ENCODE measurements at regions not wholly inside any gene's neighbourhood (a gene's known extent, or its start where the extent isn't known, plus 50 kb on each side); places are given as distances from the start of the nearest gene placed in this dataset.
"Not testable (repeated sequence)": the region's sequence is repeated elsewhere in the genome, so short reads cannot be mapped to it uniquely, and the experiment has no call there.

- no peak for DNase-seq
Observed at GRCh38 chr16:86077243-86077940, 178.4 kb downstream of the IRF8 start.

DNA sequence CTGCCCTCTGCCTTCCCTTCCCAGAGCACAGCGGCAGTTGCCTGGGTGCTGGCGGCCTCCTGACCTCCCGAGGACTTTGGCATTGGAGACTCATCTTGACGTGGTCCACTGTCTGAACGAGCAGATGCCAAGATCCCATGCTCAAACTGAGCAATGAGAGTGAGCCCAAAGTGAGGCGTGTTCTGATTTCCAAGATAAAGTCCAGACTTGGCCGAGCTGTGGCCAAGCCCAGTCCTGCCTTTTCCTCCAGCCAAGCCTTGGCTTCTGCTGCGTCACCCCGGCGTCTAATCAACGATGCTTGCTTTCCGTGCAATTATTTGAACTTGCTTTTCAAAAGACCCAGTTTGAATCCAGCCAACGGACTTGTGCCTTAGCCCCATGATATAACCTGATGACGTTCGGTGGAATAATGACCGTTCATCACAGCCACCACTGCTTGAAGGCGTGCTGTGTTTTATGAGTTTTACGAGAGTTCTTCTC lies 179.2 kb downstream of the IRF8 start:
- DNase-seq: no peak

DNA sequence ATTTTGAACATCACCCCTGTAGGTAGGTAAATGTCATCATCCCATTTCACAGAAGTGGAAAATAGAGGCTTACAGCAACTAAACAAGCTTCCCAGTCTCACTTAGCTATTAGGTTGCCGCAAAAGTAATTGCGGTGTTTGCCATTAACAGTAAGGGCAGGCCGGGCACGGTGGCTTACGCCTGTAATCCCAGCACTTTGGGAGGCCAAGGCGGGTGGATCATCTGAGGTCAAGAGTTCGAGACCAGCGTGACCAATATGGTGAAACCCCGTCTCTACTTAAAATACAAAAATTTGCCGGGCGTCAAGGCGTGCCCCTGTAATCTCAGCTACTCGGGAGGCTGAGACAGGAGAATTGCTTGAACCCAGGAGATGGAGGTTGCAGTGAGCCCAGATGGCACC lies 179.7 kb downstream of the IRF8 start:
- not testable (repeated sequence) for DNase-seq

DNA sequence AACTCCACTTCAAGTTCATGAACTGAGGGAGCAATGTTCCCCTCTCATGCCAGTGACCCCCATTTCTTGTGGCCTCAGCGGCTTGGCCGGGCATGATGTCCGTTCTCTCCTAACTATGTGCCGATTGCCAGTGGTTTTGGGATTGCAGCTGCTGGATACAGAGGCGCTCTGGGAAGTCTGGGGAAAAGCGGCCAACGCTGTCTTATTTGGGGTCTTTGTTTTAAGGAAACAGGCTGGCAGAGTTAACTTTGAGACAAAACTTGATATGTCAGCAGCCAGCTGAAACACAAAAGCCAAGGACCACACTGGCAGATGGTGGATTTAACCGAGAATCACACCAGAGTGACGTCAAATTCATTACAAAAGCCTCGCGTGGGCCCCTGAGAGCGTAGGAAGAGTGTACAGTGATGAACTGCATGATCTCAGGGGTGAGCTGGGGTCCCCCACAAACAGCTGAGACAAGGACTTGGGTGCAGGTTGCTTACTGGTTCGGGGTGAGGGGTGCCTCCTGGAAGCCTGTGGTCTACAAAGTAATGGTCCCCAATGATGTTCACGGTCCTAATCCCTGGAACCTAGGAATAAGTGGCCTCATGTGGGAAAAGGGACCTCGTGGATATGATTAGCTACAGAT lies 180.4 kb downstream of the IRF8 start:
- DNase-seq: no peak

DNA sequence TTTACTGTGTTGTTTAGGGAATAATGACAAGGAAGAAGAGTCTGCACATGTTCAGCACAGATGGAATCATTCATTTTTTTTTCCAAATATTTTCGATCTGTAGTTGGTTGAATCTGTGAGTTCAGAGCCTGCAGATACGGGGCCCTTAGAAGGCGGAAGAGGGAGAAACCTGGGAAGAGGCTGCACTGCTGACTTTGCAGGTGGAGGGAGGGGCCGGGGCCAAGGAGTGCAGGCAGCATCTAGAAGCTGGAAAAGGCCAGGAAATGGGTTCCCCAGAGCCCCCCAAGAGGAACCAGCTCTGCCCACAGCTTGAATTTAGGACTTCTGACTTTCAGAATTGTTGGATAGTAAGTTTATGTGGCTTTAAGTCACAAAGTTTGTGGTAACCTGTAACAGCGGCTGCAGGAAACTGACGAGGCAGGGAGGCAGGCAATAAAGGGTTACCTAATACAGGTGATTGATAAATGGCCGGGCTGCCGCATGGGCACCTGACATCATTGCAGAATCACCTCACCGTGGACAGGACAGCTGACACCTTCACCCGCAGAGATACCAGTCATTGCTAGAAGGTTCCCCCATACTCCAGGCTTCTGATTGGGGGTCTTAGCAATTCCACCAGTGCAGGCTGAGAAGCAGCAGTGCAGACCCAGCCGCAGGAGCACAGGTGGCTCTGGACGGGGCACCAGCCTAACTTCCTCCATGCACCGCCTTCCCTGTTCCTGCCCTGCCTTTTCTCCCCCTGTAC lies 181.3 kb downstream of the IRF8 start:
- DNase-seq: no peak

- no peak for DNase-seq
Observed at GRCh38 chr16:86080982-86081381, 182.0 kb downstream of the IRF8 start.

GRCh38 chr16:86082418-86083030 lies 183.6 kb downstream of the IRF8 start:
- DNase-seq: no peak

DNA sequence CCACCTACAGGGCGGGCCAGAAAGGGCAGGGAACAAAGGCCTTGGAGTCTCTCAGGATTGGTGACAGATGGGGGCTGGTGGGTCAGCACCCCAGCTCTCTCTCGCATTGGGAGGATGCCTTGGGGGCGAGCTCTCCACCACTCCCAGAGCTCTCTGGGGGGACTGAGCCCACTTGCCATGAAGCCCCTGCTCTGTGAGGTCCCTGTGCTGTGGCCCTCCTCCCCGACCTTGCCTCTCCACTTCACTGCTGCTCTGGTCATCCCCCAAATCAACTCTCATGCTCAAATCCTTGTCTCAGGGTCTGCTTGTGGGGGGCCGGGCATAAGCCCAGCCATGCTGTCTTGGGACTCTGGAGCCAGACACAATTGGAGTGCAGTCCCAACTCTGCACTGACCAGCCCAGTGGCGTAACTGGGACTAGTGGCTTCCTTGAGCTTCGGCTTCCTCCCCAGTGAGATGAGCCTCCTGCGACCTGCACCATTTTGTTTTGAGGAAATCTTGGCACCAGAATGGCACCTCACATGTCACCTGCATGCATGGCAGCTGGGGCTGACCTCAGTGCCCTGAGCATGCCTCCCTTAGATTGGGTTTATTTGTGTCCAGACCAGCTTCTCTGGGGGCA lies 184.5 kb downstream of the IRF8 start:
- no peak for DNase-seq

GRCh38 chr16:86085161-86085611 lies 186.2 kb downstream of the IRF8 start:
- no peak for DNase-seq

GRCh38 chr16:86085795-86086194 lies 186.8 kb downstream of the IRF8 start:
- DNase-seq: no peak

DNA sequence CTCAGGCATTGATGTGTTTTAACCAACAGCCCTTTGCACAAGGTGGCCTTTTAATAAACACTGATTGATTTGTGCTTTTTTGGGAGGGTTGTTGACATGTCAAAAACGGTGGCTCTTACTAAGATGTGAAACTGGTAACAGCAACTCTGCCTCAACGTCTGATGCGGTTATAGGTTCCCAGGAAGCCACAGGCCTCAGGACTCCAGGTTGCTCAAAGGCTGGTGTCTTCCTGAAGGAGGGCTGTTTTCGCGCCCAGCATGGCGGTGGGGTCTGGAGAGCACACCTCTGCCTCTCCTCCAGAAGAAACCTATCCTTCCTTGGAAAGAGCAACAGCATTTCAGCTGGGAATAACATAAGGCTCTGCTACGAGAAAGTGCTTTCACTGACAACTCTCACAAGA lies 187.5 kb downstream of the IRF8 start:
- no peak for DNase-seq

DNA sequence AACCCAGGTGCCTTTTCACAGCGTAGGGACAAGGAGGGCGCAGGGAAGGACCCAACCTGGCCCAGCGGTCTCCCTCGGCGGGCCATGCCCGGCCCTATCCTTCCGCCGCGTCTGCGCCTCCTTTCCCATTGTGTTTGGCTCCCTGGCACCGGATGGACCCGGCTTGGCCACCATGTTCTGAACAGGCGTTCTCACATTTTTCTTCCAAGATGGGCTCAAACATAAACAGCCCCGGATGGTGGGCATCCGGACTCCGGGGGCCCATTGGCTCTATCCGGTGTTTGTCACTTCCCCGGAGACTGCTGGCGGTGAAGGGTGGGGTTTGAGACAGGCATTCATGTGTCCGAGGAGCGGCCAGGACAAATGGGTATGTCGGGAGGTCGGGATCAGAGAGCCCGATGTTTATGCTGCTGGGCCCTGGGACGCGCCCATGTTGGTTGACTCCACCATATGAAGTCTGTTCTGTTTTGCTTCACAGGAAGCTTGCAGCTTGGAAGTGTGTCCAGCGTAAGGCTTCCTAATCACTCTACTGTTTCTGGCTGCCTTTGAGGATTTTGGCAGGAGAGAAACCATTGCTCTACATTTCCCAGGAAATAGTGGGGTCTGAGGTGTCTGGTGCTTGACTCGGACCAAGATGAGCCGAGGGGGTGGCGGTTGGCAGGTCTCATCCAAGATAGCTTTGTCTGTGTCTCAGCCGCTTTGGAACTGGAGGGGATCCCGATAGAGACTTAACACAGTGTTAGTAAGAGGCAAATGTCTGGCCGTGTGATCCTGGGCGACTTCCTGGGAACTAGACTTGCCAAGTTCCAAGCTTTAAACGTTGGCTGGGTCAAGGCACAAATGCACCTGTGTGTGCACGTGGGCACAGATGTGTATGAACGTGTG lies 188.3 kb downstream of the IRF8 start:
- no peak for DNase-seq

DNA sequence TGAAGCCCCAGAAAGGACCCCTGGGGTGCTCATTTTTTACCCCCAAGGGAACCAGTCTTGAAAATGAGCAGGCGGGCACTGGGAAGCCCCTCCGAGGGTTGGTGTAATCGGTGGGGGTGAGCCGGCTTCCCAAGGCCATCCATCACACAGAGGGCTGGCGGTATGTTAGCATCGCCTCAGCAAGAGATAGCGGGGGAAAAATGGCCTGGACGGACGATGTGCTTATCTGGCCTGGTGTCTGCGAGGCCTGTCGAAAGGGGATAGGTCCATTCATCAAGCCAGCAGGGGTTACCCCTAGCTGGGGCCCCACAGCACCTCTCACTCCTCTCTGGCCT lies 188.9 kb downstream of the IRF8 start:
- no peak for DNase-seq

- no peak for DNase-seq
Observed at GRCh38 chr16:86088287-86088686, 189.3 kb downstream of the IRF8 start.

- no peak for DNase-seq
Observed at GRCh38 chr16:86088816-86089215, 189.9 kb downstream of the IRF8 start.

DNA sequence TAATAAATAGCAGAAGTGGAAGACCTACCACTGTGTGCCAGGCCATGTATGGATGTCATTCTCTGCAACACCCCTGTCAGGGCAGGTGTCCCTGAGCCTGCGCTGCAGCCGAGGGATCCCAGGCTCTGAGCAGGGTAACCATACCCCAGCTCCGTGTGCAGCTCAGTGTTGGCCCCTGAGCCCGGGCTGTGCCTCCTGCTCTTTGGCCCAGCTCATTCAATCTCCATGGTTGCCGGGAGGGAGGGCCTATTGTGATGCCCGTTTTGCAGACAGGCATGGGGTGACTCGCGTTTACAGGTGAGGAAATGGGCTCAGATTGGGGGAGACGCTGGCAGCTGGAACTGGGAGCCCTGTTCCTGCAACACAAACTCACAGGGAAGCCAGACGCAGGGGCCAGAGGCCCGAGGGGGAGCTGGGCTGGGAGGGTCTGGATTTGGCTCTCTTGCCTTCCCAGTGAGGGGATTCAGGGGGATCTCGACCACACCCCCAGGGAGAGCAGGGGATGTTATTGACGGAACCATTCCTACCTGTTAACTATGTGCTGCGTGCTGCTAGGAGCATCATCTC lies 190.5 kb downstream of the IRF8 start:
- no peak for DNase-seq

DNA sequence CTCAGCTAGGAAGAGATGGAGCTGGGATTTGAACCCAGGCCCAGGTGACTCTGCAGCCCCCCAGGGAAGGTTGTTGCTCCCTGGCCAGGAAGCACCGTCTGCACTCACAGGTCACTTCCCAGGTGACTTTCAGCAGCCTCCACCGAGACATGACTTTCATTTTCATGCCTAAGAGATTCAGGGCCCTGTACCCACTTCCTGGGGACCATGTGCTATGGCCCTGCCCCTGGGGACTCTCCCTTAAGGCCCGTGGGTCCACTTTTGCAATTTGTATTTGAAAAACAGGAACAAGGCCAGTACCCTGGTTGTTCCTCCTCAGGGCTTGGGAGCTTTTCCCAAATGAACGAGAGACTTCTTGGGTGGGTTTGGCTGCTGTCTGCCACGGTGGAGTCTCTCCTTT lies 191.0 kb downstream of the IRF8 start:
- DNase-seq: no peak

GRCh38 chr16:86090461-86091170 lies 191.7 kb downstream of the IRF8 start:
- DNase-seq: no peak

DNA sequence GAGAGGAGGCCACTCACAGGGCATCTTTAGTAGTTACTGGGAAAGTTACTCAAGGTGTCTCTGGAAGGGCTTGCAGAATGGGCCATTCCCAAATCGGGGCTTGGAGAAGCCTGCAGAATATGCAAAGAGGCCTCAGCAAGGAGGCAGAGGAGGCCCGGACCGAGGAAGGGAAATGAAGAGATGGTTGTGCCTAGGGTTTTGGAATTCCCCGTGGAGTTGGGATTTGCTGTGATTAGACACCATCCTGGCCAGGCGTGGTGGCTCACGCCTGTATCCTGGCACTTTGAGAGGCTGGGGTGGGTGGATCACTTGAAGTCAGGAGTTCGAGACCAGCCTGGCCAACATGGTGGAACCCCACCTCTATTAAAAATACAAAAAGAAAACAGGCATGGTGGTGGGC lies 193.0 kb downstream of the IRF8 start:
- DNase-seq: no peak

- DNase-seq: no peak
Observed at GRCh38 chr16:86092586-86093480, 193.9 kb downstream of the IRF8 start.

All from activated T-cell treated with anti-CD3 and anti-CD28 coated beads, Interleukin-2, amount 50 U/mL, for 1 hour (primary cell).